ENCODE measurements at regions not wholly inside any gene's neighbourhood (a gene's known extent, or its start where the extent isn't known, plus 50 kb on each side); places are given as distances from the start of the nearest gene placed in this dataset.

DNA sequence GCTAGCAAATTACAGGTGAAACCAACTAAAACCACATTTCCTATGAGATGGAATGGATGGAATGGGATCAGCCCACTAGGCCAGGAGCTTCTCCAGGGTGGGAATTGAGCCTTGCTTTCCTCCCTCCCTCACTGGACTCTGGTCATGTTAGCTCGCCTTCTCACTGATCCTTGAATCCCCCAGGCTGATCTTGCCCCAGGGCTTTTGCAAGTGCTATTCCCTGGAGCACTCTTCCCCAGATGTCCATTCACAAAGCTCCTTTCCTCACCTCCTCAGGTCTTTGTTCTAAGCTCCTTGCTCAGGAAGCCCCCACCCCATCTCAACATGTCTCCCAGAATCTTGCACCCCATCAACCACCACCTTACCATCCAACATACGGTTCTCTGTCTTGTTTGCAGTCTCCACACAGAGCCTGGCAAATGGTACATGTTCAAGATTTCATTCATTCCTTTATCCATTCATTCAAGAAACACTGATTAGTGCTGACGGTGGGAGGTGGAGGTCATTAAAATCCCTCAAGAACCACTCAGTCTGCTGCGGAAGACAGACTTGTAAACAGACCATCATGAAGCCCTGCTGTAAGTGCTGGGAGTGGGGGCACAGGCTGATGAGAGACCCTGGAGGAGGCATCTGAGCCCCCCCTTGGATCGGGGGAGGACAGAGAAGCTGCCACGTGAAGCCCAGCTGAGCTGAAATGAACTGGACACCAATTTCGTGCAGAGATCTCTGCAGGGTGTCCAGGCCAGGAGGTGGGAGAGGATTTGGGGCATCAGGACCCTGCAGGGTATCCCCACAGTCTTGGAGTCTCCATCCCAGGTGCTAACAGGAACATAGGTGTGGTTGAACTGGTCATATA, 141.7 kb downstream of the BARX1 start:
- ATAC-seq (no peak), FAIRE-seq (no peak), DNase-seq (ENCODE audit: low spot score) (no peak)
- Histone ChIP-seq H3K79me2 (ENCODE audit: insufficient read depth, low read length) (no peaks in the 10 kb centered on the region), H2AFZ (ENCODE audit: low read length) (no peak overlapping the region), H3K4me2 (ENCODE audit: low read depth, low read length) (no peak overlapping the region), H3K27ac (ENCODE audit: extremely low read length, insufficient read depth, low read length) (no peak overlapping the region), H3K9ac (ENCODE audit: insufficient read depth, low read depth, low read length) (no peak overlapping the region), H3K4me1 (ENCODE audit: insufficient read depth, low read length) (no peaks in the 10 kb centered on the region), H4K20me1 (ENCODE audit: insufficient read depth, low read length) (no peaks in the 10 kb centered on the region), H3K36me3 (replicated peaks in 1 of 2; ENCODE audit: control insufficient read depth in 1 of 2, insufficient read depth in 2 of 2, low read length in 2 of 2) (no peaks in the 10 kb centered on the region), H3K4me3 (replicated peaks in 1 of 3; ENCODE audit: insufficient read depth in 1 of 3, low read depth in 2 of 3, low read length in 3 of 3) (no peak overlapping the region), H3K9me3 (ENCODE audit: low read length) (no peaks in the 10 kb centered on the region), H3K27me3 (ENCODE audit: control insufficient read depth in 1 of 2, insufficient read depth in 2 of 2, low read length in 2 of 2) (peaks cover 0 to 34% of the 10 kb centered on the region in 2 experiments; a peak in 2 of 5 replicates)
- TF ChIP-seq, protein P1, sequence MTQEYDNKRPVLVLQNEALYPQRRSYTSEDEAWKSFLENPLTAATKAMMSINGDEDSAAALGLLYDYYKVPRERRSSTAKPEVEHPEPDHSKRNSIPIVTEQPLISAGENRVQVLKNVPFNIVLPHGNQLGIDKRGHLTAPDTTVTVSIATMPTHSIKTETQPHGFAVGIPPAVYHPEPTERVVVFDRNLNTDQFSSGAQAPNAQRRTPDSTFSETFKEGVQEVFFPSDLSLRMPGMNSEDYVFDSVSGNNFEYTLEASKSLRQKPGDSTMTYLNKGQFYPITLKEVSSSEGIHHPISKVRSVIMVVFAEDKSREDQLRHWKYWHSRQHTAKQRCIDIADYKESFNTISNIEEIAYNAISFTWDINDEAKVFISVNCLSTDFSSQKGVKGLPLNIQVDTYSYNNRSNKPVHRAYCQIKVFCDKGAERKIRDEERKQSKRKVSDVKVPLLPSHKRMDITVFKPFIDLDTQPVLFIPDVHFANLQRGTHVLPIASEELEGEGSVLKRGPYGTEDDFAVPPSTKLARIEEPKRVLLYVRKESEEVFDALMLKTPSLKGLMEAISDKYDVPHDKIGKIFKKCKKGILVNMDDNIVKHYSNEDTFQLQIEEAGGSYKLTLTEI (CRISPR knock-in tag; conservative IDR thresholded peaks at IDR 0.05): no peak
- TF ChIP-seq ZNF260 (CRISPR knock-in tag; IDR thresholded peaks at IDR 0.05; ENCODE audit: borderline replicate concordance, low read depth): no peak
- TF ChIP-seq, protein P2, sequence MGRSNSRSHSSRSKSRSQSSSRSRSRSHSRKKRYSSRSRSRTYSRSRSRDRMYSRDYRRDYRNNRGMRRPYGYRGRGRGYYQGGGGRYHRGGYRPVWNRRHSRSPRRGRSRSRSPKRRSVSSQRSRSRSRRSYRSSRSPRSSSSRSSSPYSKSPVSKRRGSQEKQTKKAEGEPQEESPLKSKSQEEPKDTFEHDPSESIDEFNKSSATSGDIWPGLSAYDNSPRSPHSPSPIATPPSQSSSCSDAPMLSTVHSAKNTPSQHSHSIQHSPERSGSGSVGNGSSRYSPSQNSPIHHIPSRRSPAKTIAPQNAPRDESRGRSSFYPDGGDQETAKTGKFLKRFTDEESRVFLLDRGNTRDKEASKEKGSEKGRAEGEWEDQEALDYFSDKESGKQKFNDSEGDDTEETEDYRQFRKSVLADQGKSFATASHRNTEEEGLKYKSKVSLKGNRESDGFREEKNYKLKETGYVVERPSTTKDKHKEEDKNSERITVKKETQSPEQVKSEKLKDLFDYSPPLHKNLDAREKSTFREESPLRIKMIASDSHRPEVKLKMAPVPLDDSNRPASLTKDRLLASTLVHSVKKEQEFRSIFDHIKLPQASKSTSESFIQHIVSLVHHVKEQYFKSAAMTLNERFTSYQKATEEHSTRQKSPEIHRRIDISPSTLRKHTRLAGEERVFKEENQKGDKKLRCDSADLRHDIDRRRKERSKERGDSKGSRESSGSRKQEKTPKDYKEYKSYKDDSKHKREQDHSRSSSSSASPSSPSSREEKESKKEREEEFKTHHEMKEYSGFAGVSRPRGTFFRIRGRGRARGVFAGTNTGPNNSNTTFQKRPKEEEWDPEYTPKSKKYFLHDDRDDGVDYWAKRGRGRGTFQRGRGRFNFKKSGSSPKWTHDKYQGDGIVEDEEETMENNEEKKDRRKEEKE (IDR thresholded peaks at IDR 0.05): no peak
- TF ChIP-seq, protein P3, sequence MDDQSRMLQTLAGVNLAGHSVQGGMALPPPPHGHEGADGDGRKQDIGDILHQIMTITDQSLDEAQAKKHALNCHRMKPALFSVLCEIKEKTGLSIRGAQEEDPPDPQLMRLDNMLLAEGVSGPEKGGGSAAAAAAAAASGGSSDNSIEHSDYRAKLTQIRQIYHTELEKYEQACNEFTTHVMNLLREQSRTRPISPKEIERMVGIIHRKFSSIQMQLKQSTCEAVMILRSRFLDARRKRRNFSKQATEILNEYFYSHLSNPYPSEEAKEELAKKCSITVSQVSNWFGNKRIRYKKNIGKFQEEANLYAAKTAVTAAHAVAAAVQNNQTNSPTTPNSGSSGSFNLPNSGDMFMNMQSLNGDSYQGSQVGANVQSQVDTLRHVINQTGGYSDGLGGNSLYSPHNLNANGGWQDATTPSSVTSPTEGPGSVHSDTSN (CRISPR knock-in tag; IDR thresholded peaks at IDR 0.05; ENCODE audit: borderline replicate concordance): no peak
- TF ChIP-seq KLF15 (CRISPR knock-in tag; IDR thresholded peaks at IDR 0.05; ENCODE audit: borderline replicate concordance): no peak
- no peak for TF ChIP-seq SMARCC2 (IDR thresholded peaks at IDR 0.05)
- no peak for TF ChIP-seq NONO (IDR thresholded peaks at IDR 0.05)
- TF ChIP-seq NONO (CRISPR knock-in tag; conservative IDR thresholded peaks at IDR 0.05): no peak
- no peak for TF ChIP-seq KAT8 (CRISPR knock-in tag; IDR thresholded peaks at IDR 0.05)
- ChIA-PET POLR2A (no interaction called here), CTCF (ENCODE audit: low intra/inter-chr PET ratio, low total read pairs) (no interaction called here)
- WGBS (ENCODE audit: low lambda C conversion rate): 18% methylated on average over 4 of the region's 7 CpGs
- no TSS peak for BruUV-seq (replicated peaks)
- in situ Hi-C loops (cut with HindIII; ENCODE audit: extremely low pct_ligation_motif_present, low pct_unique_long_range_greater_than_20kb): no loop called here
- intact Hi-C loops (cut with micrococcal nuclease; ENCODE audit: unreplicated experiment): no loop called here

Data from HepG2 (cell line).